Skin epidermis (tissue), 12 donors: ENCODE measurements at regions not wholly inside any gene's neighbourhood (a gene's known extent, or its start where the extent isn't known, plus 50 kb on each side); places are given as distances from the start of the nearest gene placed in this dataset.

Source experiments
- H3K27ac ChIP-seq, 21 experiments: fragments of 200-600 bp; sonication (generic) in 11 of 21; one replicate each; pipeline ENCODE4 v1.5.0; 2020; ENCODE audit warnings: mild to moderate bottlenecking in 3 of 21, inconsistent platforms in 2 of 21, moderate library complexity in 2 of 21
- H3K4me3 ChIP-seq, 7 experiments: fragments of 200-600 bp; sonication (generic) in 2 of 7; one replicate each; pipeline ENCODE4 v1.5.0; 2020; ENCODE audit warnings: inconsistent platforms in 2 of 7, mild to moderate bottlenecking in 2 of 7, moderate library complexity in 1 of 7

- H3K4me3 ChIP-seq, result no peak overlapping the region
- no peak overlapping the region for H3K27ac ChIP-seq
These were observed 84.0 kb upstream of the SHANK2 start for GRCh38 chr11:71336176-71336995.

- H3K27ac ChIP-seq, result no peak overlapping the region
- no peak overlapping the region for H3K4me3 ChIP-seq
These were observed 83.0 kb upstream of the SHANK2 start for GRCh38 chr11:71335371-71335770.

- no peak overlapping the region for H3K4me3 ChIP-seq
- H3K27ac ChIP-seq, result no peak overlapping the region
These were observed 81.8 kb upstream of the SHANK2 start for GRCh38 chr11:71334191-71334590.

GRCh38 chr11:71333473-71333872 lies 81.1 kb upstream of the SHANK2 start:
- Histone ChIP-seq H3K27ac (no peak overlapping the region), H3K4me3 (no peak overlapping the region)

- H3K27ac ChIP-seq, result no peak overlapping the region
- H3K4me3 ChIP-seq, result no peak overlapping the region
These were observed 80.1 kb upstream of the SHANK2 start for GRCh38 chr11:71332447-71332846.

GRCh38 chr11:71332046-71332445 lies 79.7 kb upstream of the SHANK2 start:
- H3K27ac ChIP-seq, result no peak overlapping the region
- H3K4me3 ChIP-seq, result no peak overlapping the region

GRCh38 chr11:71331631-71332030 lies 79.3 kb upstream of the SHANK2 start:
- no peak overlapping the region for H3K27ac ChIP-seq
- no peak overlapping the region for H3K4me3 ChIP-seq

GRCh38 chr11:71330996-71331395 lies 78.6 kb upstream of the SHANK2 start:
- no peak overlapping the region for H3K4me3 ChIP-seq
- no peak overlapping the region for H3K27ac ChIP-seq

GRCh38 chr11:71330349-71330748 lies 78.0 kb upstream of the SHANK2 start:
- no peak overlapping the region for H3K27ac ChIP-seq
- H3K4me3 ChIP-seq, result no peak overlapping the region

GRCh38 chr11:71329786-71330185 lies 77.4 kb upstream of the SHANK2 start:
- Histone ChIP-seq H3K4me3 (no peak overlapping the region), H3K27ac (no peak overlapping the region)

GRCh38 chr11:71329165-71329510 lies 76.8 kb upstream of the SHANK2 start:
- no peak overlapping the region for H3K27ac ChIP-seq
- no peak overlapping the region for H3K4me3 ChIP-seq

GRCh38 chr11:71327156-71328085 lies 75.0 kb upstream of the SHANK2 start:
- Histone ChIP-seq H3K4me3 (no peak overlapping the region), H3K27ac (no peak overlapping the region)

- H3K27ac ChIP-seq, result no peak overlapping the region
- H3K4me3 ChIP-seq, result no peak overlapping the region
These were observed 74.1 kb upstream of the SHANK2 start for GRCh38 chr11:71326328-71326940.

- Histone ChIP-seq H3K27ac (no peak overlapping the region), H3K4me3 (no peak overlapping the region)
These were observed 73.3 kb upstream of the SHANK2 start for GRCh38 chr11:71325418-71326327.

- no peak overlapping the region for H3K4me3 ChIP-seq
- H3K27ac ChIP-seq, result no peak overlapping the region
These were observed 72.5 kb upstream of the SHANK2 start for GRCh38 chr11:71324788-71325417.

- H3K4me3 ChIP-seq, result no peak overlapping the region
- H3K27ac ChIP-seq, result no peak overlapping the region
These were observed 71.6 kb upstream of the SHANK2 start for GRCh38 chr11:71323876-71324526.

- Histone ChIP-seq H3K4me3 (no peak overlapping the region), H3K27ac (no peak overlapping the region)
These were observed 70.6 kb upstream of the SHANK2 start for GRCh38 chr11:71322861-71323582.

GRCh38 chr11:71322192-71322735 lies 69.9 kb upstream of the SHANK2 start:
- H3K4me3 ChIP-seq, result no peak overlapping the region
- H3K27ac ChIP-seq, result no peak overlapping the region
